SJSA1 (cell line): ENCODE measurements at regions not wholly inside any gene's neighbourhood (a gene's known extent, or its start where the extent isn't known, plus 50 kb on each side); places are given as distances from the start of the nearest gene placed in this dataset.
A peak's percentile ranks its signal among the peaks of the same experiment; 100 is the strongest.

Source experiments
- DNase-seq, 2 experiments: peaks; one replicate each; pipeline ENCODE4 v3.0.0-alpha.2; 2015 to 2020; ENCODE audit warnings: low spot score in 2 of 2, low read depth in 1 of 2
- H3K27ac ChIP-seq: fragments of 250-450 bp; sonication (Bioruptor Pico); 2 replicates; pipeline ENCODE4 v1.5.1; 2020; ENCODE audit warnings: mild to moderate bottlenecking, moderate library complexity
- H3K27me3 ChIP-seq: fragments of 250-450 bp; sonication (Bioruptor Pico); replicated peaks from 2 replicates; pipeline ENCODE4 v1.5.1; 2020; ENCODE audit warnings: mild to moderate bottlenecking, moderate library complexity
- H3K36me3 ChIP-seq: fragments of 250-450 bp; sonication (Bioruptor Pico); 2 replicates; pipeline ENCODE4 v1.5.1; 2020; ENCODE audit warnings: mild to moderate bottlenecking
- H3K4me1 ChIP-seq: fragments of 250-450 bp; sonication (Bioruptor Pico); replicated peaks from 2 replicates; pipeline ENCODE4 v1.6.1; 2021; ENCODE audit warnings: mild to moderate bottlenecking
- H3K4me3 ChIP-seq: fragments of 250-450 bp; sonication (Bioruptor Pico); 2 replicates; pipeline ENCODE4 v1.5.1; 2020; ENCODE audit warnings: mild to moderate bottlenecking
- H3K9me3 ChIP-seq: fragments of 250-450 bp; sonication (Bioruptor Pico); replicated peaks from 2 replicates; pipeline ENCODE4 v1.5.1; 2020; ENCODE audit warnings: mild to moderate bottlenecking

GRCh38 chr10:131567279-131568162, 256.0 kb upstream of the TCERG1L start:
- Histone ChIP-seq H3K4me1 (no peaks in the 10 kb centered on the region), H3K27ac (no peak overlapping the region), H3K9me3 (peaks cover 8% of the 10 kb centered on the region), H3K27me3 (no peaks in the 10 kb centered on the region), H3K4me3 (no peak overlapping the region), H3K36me3 (no peaks in the 10 kb centered on the region)
- DNase-seq, result no peak

- no peak overlapping the region for H3K4me3 ChIP-seq
- H3K4me1 ChIP-seq, result no peaks in the 10 kb centered on the region
- no peaks in the 10 kb centered on the region for H3K27me3 ChIP-seq
- no peaks in the 10 kb centered on the region for H3K36me3 ChIP-seq
- peaks cover 3% of the 10 kb centered on the region for H3K9me3 ChIP-seq
- no peak overlapping the region for H3K27ac ChIP-seq
- DNase-seq, result no peak
These were observed 257.3 kb upstream of the TCERG1L start for GRCh38 chr10:131568866-131569265.

GRCh38 chr10:131569851-131570715, 258.6 kb upstream of the TCERG1L start:
- H3K27ac ChIP-seq, result no peak overlapping the region
- H3K4me1 ChIP-seq, result no peaks in the 10 kb centered on the region
- no peaks in the 10 kb centered on the region for H3K27me3 ChIP-seq
- no peaks in the 10 kb centered on the region for H3K36me3 ChIP-seq
- H3K9me3 ChIP-seq, result peaks cover under 1% of the 10 kb centered on the region
- H3K4me3 ChIP-seq, result no peak overlapping the region
- no peak for DNase-seq

- Histone ChIP-seq H3K36me3 (no peaks in the 10 kb centered on the region), H3K27ac (no peak overlapping the region), H3K27me3 (no peaks in the 10 kb centered on the region), H3K4me3 (no peak overlapping the region), H3K9me3 (peaks cover 5% of the 10 kb centered on the region), H3K4me1 (no peaks in the 10 kb centered on the region)
- no peak for DNase-seq
These were observed 259.3 kb upstream of the TCERG1L start for GRCh38 chr10:131570716-131571307.

- no peak overlapping the region for H3K4me3 ChIP-seq
- H3K4me1 ChIP-seq, result no peaks in the 10 kb centered on the region
- H3K27ac ChIP-seq, result no peak overlapping the region
- peaks cover 5% of the 10 kb centered on the region for H3K9me3 ChIP-seq
- no peaks in the 10 kb centered on the region for H3K27me3 ChIP-seq
- no peak for DNase-seq
- no peaks in the 10 kb centered on the region for H3K36me3 ChIP-seq
These were observed 259.8 kb upstream of the TCERG1L start for GRCh38 chr10:131571346-131571745.

GRCh38 chr10:131571865-131572264, 260.3 kb upstream of the TCERG1L start:
- H3K9me3 ChIP-seq, result peaks cover 5% of the 10 kb centered on the region
- no peak overlapping the region for H3K27ac ChIP-seq
- DNase-seq, result no peak
- H3K4me1 ChIP-seq, result no peaks in the 10 kb centered on the region
- no peaks in the 10 kb centered on the region for H3K27me3 ChIP-seq
- no peaks in the 10 kb centered on the region for H3K36me3 ChIP-seq
- H3K4me3 ChIP-seq, result no peak overlapping the region

- no peaks in the 10 kb centered on the region for H3K36me3 ChIP-seq
- no peak overlapping the region for H3K4me3 ChIP-seq
- no peaks in the 10 kb centered on the region for H3K4me1 ChIP-seq
- H3K27me3 ChIP-seq, result no peaks in the 10 kb centered on the region
- DNase-seq, result no peak
- H3K27ac ChIP-seq, result no peak overlapping the region
- peaks cover 5% of the 10 kb centered on the region for H3K9me3 ChIP-seq
These were observed 261.7 kb upstream of the TCERG1L start for GRCh38 chr10:131573256-131573655.

- H3K27ac ChIP-seq, result no peak overlapping the region
- no peak for DNase-seq
- H3K27me3 ChIP-seq, result no peaks in the 10 kb centered on the region
- H3K9me3 ChIP-seq, result peaks cover 5% of the 10 kb centered on the region
- H3K36me3 ChIP-seq, result no peaks in the 10 kb centered on the region
- H3K4me1 ChIP-seq, result no peaks in the 10 kb centered on the region
- no peak overlapping the region for H3K4me3 ChIP-seq
These were observed 262.2 kb upstream of the TCERG1L start for GRCh38 chr10:131573707-131574106.

GRCh38 chr10:131574363-131574706, 262.8 kb upstream of the TCERG1L start:
- no peak for DNase-seq
- Histone ChIP-seq H3K4me1 (no peaks in the 10 kb centered on the region), H3K27me3 (no peaks in the 10 kb centered on the region), H3K36me3 (no peaks in the 10 kb centered on the region), H3K4me3 (no peak overlapping the region), H3K27ac (no peak overlapping the region), H3K9me3 (peaks cover 5% of the 10 kb centered on the region)

GRCh38 chr10:131574707-131575430, 263.3 kb upstream of the TCERG1L start:
- no peaks in the 10 kb centered on the region for H3K4me1 ChIP-seq
- H3K36me3 ChIP-seq, result no peaks in the 10 kb centered on the region
- H3K27ac ChIP-seq, result no peak overlapping the region
- no peaks in the 10 kb centered on the region for H3K27me3 ChIP-seq
- H3K4me3 ChIP-seq, result no peak overlapping the region
- peaks cover 11% of the 10 kb centered on the region for H3K9me3 ChIP-seq
- no peak for DNase-seq

- Histone ChIP-seq H3K4me1 (no peaks in the 10 kb centered on the region), H3K27ac (no peak overlapping the region), H3K36me3 (no peaks in the 10 kb centered on the region), H3K9me3 (peaks cover 11% of the 10 kb centered on the region), H3K4me3 (no peak overlapping the region), H3K27me3 (no peaks in the 10 kb centered on the region)
- no peak for DNase-seq
These were observed 264.4 kb upstream of the TCERG1L start for GRCh38 chr10:131575877-131576276.

GRCh38 chr10:131576341-131577177, 265.0 kb upstream of the TCERG1L start:
- Histone ChIP-seq H3K4me3 (no peak overlapping the region), H3K27me3 (no peaks in the 10 kb centered on the region), H3K36me3 (no peaks in the 10 kb centered on the region), H3K4me1 (no peaks in the 10 kb centered on the region), H3K27ac (no peak overlapping the region), H3K9me3 (peaks cover 11% of the 10 kb centered on the region)
- peak in 1 of 2 experiments; percentile 31 for DNase-seq

GRCh38 chr10:131577178-131577555, 265.6 kb upstream of the TCERG1L start:
- Histone ChIP-seq H3K36me3 (no peaks in the 10 kb centered on the region), H3K9me3 (peaks cover 11% of the 10 kb centered on the region), H3K27me3 (no peaks in the 10 kb centered on the region)

More at GRCh38 chr10:131577178-131577555, 265.6 kb upstream of the TCERG1L start:
- no peaks in the 10 kb centered on the region for H3K4me1 ChIP-seq
- no peak overlapping the region for H3K4me3 ChIP-seq
- no peak overlapping the region for H3K27ac ChIP-seq
- DNase-seq, result peak in 1 of 2 experiments; percentile 30
